Left ventricle myocardium inferior (tissue), 1 donor: ENCODE measurements at regions not wholly inside any gene's neighbourhood (a gene's known extent, or its start where the extent isn't known, plus 50 kb on each side); places are given as distances from the start of the nearest gene placed in this dataset.

Source experiments
- DNase-seq: peaks from one replicate; pipeline ENCODE4 v3.0.0-alpha.2; 2020
- H3K27ac ChIP-seq: fragments of 200-600 bp; replicated peaks from 2 replicates; pipeline ENCODE4 v1.8.0; 2021
- H3K27me3 ChIP-seq: fragments of 200-600 bp; 2 replicates; pipeline ENCODE4 v1.8.0; 2021; ENCODE audit warnings: low read depth
- H3K36me3 ChIP-seq: fragments of 200-600 bp; 2 replicates; pipeline ENCODE4 v1.8.0; 2021
- H3K4me1 ChIP-seq: fragments of 200-600 bp; 2 replicates; pipeline ENCODE4 v1.8.0; 2021
- H3K4me3 ChIP-seq: fragments of 200-600 bp; 2 replicates; pipeline ENCODE4 v1.8.0; 2021; ENCODE audit warnings: mild to moderate bottlenecking, moderate library complexity
- H3K9me3 ChIP-seq: fragments of 200-600 bp; replicated peaks from 2 replicates; pipeline ENCODE4 v1.8.0; 2021
- intact Hi-C: fragments of 100-400 bp; cut with micrococcal nuclease; formaldehyde crosslinking; loops from one replicate; pipeline ENCODE4 v1.11.0; 2022
- TF ChIP-seq, protein P1 (sequence below): fragments of 200-600 bp; IDR thresholded peaks from 2 replicates; pipeline ENCODE4 v1.8.0; 2021; ENCODE audit warnings: antibody characterized with exemption, mild to moderate bottlenecking, borderline replicate concordance
- donor health status: DM: no; HTN: yes; CAD: no; lungs with severe emphysema.

DNA sequence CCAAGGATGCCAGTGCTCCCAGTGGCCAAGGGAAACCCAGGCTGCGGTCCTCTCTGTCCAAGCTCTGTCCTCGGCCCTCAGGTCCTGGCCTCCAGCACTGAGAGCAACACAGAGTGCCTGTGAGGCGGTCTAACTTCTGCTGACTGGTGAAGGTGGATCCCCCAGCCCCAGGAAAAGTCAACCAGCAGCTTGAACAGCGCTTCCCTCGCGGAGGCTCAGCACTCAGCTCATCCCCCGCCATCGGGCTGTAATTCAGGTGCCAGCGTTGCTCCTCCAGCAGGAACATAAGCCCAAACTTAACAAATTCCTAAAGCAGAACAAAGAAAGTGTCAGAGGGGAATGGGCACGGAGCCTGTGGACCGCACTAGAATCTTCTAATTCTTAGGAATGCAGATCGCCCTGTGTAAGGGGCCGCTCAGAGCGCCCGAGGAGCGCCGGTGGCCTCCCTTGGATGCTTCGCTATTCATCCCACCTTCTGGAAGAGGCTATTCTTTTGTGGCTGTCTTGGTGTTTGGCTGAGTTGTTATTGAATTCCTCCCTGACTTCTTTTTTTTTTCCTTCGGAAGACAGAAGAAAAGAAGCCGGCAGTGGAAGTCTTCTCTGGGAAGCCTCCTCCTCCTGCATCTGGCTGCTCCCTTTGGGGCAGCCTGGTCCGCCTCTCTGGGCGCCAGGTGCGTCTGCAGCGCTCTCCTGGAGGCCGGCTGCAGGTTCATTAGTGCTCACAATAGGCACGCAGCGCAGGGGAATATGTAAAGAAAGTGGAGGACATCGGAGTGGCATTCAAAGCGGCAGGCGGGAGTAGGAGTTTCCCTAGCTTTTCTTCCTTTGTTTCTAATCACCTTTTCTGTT is 905.6 kb downstream of the TSN start:
- H3K36me3 ChIP-seq: no peaks in the 10 kb centered on the region
- H3K4me1 ChIP-seq: no peaks in the 10 kb centered on the region
- H3K4me3 ChIP-seq: peak overlapping the region; percentile 19
- H3K27me3 ChIP-seq: peaks cover 39% of the 10 kb centered on the region
- H3K9me3 ChIP-seq: no peaks in the 10 kb centered on the region
- TF ChIP-seq, protein P1, sequence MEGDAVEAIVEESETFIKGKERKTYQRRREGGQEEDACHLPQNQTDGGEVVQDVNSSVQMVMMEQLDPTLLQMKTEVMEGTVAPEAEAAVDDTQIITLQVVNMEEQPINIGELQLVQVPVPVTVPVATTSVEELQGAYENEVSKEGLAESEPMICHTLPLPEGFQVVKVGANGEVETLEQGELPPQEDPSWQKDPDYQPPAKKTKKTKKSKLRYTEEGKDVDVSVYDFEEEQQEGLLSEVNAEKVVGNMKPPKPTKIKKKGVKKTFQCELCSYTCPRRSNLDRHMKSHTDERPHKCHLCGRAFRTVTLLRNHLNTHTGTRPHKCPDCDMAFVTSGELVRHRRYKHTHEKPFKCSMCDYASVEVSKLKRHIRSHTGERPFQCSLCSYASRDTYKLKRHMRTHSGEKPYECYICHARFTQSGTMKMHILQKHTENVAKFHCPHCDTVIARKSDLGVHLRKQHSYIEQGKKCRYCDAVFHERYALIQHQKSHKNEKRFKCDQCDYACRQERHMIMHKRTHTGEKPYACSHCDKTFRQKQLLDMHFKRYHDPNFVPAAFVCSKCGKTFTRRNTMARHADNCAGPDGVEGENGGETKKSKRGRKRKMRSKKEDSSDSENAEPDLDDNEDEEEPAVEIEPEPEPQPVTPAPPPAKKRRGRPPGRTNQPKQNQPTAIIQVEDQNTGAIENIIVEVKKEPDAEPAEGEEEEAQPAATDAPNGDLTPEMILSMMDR: no peak
- H3K27ac ChIP-seq: no peak overlapping the region
- intact Hi-C loops: no loop called here
- no peak for DNase-seq

DNA sequence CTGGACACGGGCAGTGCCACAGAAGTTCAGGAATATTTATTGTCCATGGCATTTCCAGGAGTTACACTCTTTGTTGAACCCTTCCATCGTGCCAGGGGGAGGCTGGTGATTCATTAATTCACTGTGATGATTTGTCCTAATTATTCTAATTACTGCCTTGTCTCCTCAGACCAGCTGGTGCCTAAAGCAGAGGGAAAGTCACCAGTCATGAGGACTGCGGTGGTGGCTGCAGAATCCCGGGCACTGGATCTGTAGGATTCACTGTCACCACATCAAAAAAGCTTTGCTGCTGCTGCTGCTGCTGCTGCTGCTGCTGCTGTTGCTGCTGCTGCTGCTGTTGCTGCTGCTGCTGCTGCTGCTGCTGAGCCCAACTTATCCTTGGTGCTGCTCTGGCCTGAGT is 908.2 kb downstream of the TSN start:
- H3K27me3 ChIP-seq: peaks cover 39% of the 10 kb centered on the region
- no peak overlapping the region for H3K27ac ChIP-seq
- TF ChIP-seq, protein P1: no peak
- no peaks in the 10 kb centered on the region for H3K36me3 ChIP-seq
- H3K4me1 ChIP-seq: no peaks in the 10 kb centered on the region
- H3K4me3 ChIP-seq: no peak overlapping the region
- no peak for DNase-seq
- intact Hi-C loops: no loop called here
- H3K9me3 ChIP-seq: no peaks in the 10 kb centered on the region

DNA sequence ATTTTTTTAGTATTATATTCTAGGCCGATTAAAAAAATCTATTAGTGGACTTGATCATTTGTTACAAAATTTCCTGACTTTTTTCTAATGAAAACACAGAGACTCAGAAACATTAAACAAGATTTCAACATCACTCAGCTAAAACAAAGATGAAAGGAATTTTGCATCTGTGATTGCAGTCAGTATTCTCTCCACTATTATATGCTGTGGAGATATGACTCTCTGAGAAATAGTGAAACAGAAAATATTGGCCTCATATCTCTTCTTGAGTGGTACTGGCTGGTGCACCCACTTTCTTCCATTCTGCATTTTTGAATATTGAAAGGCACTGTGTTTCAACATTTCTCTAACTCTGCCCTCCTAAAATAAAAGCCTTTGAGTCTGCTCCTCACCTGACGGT is 914.2 kb downstream of the TSN start:
- no peaks in the 10 kb centered on the region for H3K9me3 ChIP-seq
- TF ChIP-seq, protein P1: no peak
- no peaks in the 10 kb centered on the region for H3K36me3 ChIP-seq
- no peak overlapping the region for H3K27ac ChIP-seq
- no peak for DNase-seq
- no peaks in the 10 kb centered on the region for H3K4me1 ChIP-seq
- intact Hi-C loops: no loop called here
- no peaks in the 10 kb centered on the region for H3K27me3 ChIP-seq
- H3K4me3 ChIP-seq: no peak overlapping the region

DNA sequence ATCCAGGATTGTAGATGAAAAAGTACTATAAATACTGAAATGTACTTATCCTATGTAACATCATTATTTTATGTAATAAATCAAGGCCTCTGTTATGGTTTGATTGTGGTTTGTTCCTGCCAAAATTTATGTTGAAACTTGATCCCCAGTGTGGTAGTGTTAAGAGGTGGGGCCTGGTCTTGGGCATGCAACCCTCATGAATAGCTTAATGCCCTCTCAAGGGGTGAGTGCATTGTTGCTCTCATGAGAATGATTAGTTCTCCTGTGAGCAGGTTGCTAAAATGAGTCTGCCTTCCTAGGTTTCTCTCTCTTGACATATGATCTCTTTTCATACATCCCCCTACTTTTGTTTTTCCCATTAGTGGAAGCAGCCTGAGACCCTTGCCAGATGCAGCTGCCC is 915.4 kb downstream of the TSN start:
- TF ChIP-seq, protein P1: no peak
- H3K27me3 ChIP-seq: no peaks in the 10 kb centered on the region
- H3K9me3 ChIP-seq: no peaks in the 10 kb centered on the region
- no peak overlapping the region for H3K27ac ChIP-seq
- intact Hi-C loops: no loop called here
- no peaks in the 10 kb centered on the region for H3K36me3 ChIP-seq
- no peak overlapping the region for H3K4me3 ChIP-seq
- DNase-seq: no peak
- no peaks in the 10 kb centered on the region for H3K4me1 ChIP-seq

DNA sequence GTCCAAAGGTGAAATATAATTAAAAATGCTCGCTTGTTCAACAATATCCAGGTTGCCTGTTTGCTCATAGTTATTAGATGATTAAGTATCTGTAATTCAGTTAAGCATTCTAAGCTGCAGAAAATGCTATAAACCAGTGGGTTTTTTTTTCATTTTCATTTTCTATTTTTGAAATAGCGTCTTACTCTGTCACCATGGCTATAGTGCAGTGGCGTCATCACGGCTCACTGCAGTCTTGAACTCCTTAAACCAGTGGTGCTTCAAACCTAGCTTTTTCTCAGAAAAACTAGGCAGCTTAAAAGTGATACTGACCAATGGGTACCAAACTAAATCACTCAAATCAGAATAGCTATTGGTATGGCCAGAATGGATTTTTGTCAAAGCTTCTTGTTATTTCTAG is 925.2 kb downstream of the TSN start:
- TF ChIP-seq, protein P1: no peak
- H3K27me3 ChIP-seq: no peaks in the 10 kb centered on the region
- no peaks in the 10 kb centered on the region for H3K36me3 ChIP-seq
- no peaks in the 10 kb centered on the region for H3K9me3 ChIP-seq
- H3K4me3 ChIP-seq: no peak overlapping the region
- intact Hi-C loops: no loop called here
- DNase-seq: no peak
- no peak overlapping the region for H3K27ac ChIP-seq
- no peaks in the 10 kb centered on the region for H3K4me1 ChIP-seq
